Loucy (cell line): ENCODE measurements at regions not wholly inside any gene's neighbourhood (a gene's known extent, or its start where the extent isn't known, plus 50 kb on each side); places are given as distances from the start of the nearest gene placed in this dataset.

ENCODE experiments used
- CTCF ChIP-seq: fragments of 200-600 bp; sonication (generic); conservative IDR thresholded peaks from 2 replicates; pipeline ENCODE4 v1.5.1; 2014; ENCODE audit warnings: mild to moderate bottlenecking, antibody characterized with exemption, low read length
- EZH2phosphoT487 ChIP-seq: fragments of 200-600 bp; IDR thresholded peaks from 2 replicates; pipeline ENCODE4 v1.6.1; 2018; ENCODE audit warnings: antibody characterized with exemption, mild to moderate bottlenecking, moderate library complexity, borderline replicate concordance

DNA sequence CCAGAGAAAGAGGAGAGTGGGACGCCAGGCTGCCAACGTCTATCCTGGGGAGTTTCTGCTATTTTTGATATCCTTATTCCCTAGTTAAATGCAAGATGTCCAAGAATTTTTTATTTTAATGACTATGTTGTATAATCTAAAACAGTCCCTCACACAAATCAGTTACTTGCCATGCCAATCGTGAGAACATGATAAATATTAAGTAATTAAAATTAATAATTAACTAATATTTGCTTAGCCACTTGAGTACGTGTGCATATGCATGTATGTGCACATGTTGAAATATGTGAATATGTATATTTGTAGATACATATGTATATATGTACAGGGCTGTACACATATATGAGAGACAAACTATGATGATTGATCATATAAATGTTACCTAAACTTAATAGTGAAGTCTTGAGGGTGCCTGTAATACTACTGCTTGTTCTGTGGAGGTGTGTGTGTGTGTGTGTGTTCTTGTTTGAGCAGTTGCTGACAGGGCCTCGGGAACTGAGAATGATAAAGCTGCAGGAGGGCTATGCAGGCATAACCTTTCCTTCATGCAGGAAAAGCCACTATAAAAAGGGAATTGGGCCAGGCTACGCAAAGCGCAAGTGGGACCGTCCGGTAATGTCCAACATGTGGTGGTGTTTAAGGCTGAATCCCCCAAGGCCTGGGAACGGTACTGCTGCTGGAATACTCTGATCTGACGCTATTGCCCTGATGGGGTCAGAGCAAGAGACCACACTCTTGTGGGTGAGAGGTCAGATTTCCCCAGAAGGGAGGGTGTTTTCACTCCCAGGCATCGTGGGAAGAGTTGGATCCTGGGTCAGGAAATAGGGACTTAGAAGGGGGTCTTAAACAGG, 148.3 kb upstream of the TBX18 start:
- TF ChIP-seq CTCF (no peak), EZH2phosphoT487 (no peak)
